ENCODE measurements at regions not wholly inside any gene's neighbourhood (a gene's known extent, or its start where the extent isn't known, plus 50 kb on each side); places are given as distances from the start of the nearest gene placed in this dataset.

DNA sequence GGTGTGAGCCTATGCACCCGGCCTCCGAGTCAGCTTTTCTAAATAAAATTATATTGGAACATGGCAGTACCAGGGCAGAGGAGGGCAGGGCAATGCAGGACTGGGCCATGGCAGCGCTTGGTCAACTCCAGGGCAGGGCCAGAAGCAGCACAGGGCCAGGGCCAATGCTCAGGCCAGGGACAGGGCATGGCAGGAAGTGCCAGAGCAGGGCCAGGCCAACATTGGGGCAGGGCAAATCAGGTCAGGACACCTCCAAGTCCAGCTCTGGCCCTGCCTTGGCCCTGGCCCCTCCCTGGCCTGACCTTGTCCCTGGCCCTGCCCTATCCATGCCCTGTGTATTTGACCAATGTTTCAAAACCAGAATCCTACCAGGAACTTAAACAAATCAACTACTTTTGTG, 156.1 kb downstream of the LIPI start:
- TF ChIP-seq POLR2AphosphoS5 (IDR thresholded peaks at IDR 0.05) (no peak), POLR2A (IDR thresholded peaks at IDR 0.05) (no peak)
- TF ChIP-seq, protein P1, sequence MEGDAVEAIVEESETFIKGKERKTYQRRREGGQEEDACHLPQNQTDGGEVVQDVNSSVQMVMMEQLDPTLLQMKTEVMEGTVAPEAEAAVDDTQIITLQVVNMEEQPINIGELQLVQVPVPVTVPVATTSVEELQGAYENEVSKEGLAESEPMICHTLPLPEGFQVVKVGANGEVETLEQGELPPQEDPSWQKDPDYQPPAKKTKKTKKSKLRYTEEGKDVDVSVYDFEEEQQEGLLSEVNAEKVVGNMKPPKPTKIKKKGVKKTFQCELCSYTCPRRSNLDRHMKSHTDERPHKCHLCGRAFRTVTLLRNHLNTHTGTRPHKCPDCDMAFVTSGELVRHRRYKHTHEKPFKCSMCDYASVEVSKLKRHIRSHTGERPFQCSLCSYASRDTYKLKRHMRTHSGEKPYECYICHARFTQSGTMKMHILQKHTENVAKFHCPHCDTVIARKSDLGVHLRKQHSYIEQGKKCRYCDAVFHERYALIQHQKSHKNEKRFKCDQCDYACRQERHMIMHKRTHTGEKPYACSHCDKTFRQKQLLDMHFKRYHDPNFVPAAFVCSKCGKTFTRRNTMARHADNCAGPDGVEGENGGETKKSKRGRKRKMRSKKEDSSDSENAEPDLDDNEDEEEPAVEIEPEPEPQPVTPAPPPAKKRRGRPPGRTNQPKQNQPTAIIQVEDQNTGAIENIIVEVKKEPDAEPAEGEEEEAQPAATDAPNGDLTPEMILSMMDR (IDR thresholded peaks at IDR 0.05) = no peak

Data from breast epithelium (tissue), 3 donors.